ENCODE measurements at regions not wholly inside any gene's neighbourhood (a gene's known extent, or its start where the extent isn't known, plus 50 kb on each side); places are given as distances from the start of the nearest gene placed in this dataset.
"Not testable (repeated sequence)": the region's sequence is repeated elsewhere in the genome, so short reads cannot be mapped to it uniquely, and the experiment has no call there.

DNA sequence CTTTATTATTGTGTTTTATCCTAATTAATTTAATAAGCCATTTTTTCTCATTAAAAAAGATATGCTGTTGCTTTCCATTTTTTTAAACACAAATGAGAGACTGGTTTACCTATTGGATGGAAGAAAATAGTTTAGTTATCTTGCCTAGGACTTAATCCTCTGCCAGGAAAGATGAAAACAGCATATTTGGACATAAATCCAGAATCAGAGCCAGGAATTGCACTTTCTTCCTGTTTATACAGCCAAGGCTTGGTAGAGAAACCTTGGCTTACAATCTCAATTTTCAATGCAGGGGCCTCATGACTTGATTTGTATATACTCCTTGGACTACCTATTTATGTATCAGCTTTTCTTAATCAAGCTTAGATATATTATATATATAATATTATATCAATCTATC, 618.8 kb upstream of the SEMA3D start:
- intact Hi-C loops (cut with DNase I; ENCODE audit: low total_unique reads) = no loop called here
- TF ChIP-seq EP300 (IDR thresholded peaks at IDR 0.05) (no peak), POLR2A (IDR thresholded peaks at IDR 0.05) (no peak), POLR2AphosphoS5 (IDR thresholded peaks at IDR 0.05) (no peak)
- TF ChIP-seq, protein P1, sequence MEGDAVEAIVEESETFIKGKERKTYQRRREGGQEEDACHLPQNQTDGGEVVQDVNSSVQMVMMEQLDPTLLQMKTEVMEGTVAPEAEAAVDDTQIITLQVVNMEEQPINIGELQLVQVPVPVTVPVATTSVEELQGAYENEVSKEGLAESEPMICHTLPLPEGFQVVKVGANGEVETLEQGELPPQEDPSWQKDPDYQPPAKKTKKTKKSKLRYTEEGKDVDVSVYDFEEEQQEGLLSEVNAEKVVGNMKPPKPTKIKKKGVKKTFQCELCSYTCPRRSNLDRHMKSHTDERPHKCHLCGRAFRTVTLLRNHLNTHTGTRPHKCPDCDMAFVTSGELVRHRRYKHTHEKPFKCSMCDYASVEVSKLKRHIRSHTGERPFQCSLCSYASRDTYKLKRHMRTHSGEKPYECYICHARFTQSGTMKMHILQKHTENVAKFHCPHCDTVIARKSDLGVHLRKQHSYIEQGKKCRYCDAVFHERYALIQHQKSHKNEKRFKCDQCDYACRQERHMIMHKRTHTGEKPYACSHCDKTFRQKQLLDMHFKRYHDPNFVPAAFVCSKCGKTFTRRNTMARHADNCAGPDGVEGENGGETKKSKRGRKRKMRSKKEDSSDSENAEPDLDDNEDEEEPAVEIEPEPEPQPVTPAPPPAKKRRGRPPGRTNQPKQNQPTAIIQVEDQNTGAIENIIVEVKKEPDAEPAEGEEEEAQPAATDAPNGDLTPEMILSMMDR (IDR thresholded peaks at IDR 0.05) = no peak
- H3K4me1 ChIP-seq = no peaks in the 10 kb centered on the region
- no peak for DNase-seq
- no peak overlapping the region for H3K4me3 ChIP-seq
- H3K27ac ChIP-seq = no peak overlapping the region
- no peaks in the 10 kb centered on the region for H3K36me3 ChIP-seq
- no peaks in the 10 kb centered on the region for H3K9me3 ChIP-seq
- H3K27me3 ChIP-seq = no peaks in the 10 kb centered on the region

DNA sequence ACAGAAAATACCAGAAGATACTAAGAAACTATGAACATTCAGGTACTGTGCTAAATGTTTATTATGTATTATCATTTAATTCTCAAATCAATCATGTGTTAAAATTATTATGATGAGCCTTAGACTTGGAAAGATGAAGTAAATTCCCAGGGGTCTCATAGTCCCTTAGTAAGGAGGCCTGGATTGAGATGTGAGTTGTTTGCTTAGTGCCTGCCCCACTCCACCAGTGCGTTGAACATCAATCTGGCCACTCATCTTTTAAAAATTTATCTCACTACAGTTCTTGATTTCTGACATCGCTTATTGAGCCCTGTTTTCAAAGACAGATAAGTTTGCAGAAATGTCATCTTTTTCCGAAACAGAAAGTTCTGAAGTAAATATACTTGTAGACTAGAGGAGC, 618.4 kb upstream of the SEMA3D start:
- TF ChIP-seq, protein P1 (IDR thresholded peaks at IDR 0.05) = no peak
- no peak for TF ChIP-seq POLR2AphosphoS5 (IDR thresholded peaks at IDR 0.05)
- TF ChIP-seq POLR2A (IDR thresholded peaks at IDR 0.05) = no peak
- no peak for TF ChIP-seq EP300 (IDR thresholded peaks at IDR 0.05)
- DNase-seq = no peak
- Histone ChIP-seq H3K4me1 (no peaks in the 10 kb centered on the region), H3K4me3 (no peak overlapping the region), H3K27ac (no peak overlapping the region), H3K27me3 (no peaks in the 10 kb centered on the region), H3K9me3 (no peaks in the 10 kb centered on the region), H3K36me3 (no peaks in the 10 kb centered on the region)
- intact Hi-C loops (cut with DNase I; ENCODE audit: low total_unique reads) = no loop called here
- WGBS, 5 donors = 85 to 94% (median 92%) methylated on average over 3 of the region's 3 CpGs

DNA sequence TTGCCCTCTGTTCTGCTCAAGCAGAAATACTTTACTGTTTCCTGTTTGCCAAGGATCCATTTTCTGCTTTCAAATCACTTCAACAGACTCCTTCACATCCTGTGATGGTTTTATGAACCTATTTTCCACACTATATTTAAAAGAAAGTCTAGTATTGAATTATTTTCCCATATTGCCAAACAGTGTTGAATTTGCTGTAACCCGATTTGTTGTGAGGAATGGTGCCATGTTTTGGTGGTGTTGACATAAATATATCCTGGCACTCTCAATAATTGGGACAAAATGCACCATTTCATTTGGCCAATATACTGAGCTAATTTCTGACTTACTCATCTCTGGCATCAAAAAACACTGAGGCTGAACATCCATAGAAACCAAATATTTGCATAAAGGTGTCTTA, 615.4 kb upstream of the SEMA3D start:
- H3K27ac ChIP-seq = no peak overlapping the region
- 73 to 91% (median 87%) methylated on average over 1 of the region's 1 CpG for WGBS, 5 donors
- no peaks in the 10 kb centered on the region for H3K27me3 ChIP-seq
- intact Hi-C loops (cut with DNase I; ENCODE audit: low total_unique reads) = no loop called here
- H3K36me3 ChIP-seq = no peaks in the 10 kb centered on the region
- no peak overlapping the region for H3K4me3 ChIP-seq
- no peak for DNase-seq
- no peaks in the 10 kb centered on the region for H3K4me1 ChIP-seq
- no peak for TF ChIP-seq EP300 (IDR thresholded peaks at IDR 0.05)
- TF ChIP-seq, protein P1 (IDR thresholded peaks at IDR 0.05) = no peak
- no peak for TF ChIP-seq POLR2A (IDR thresholded peaks at IDR 0.05)
- no peak for TF ChIP-seq POLR2AphosphoS5 (IDR thresholded peaks at IDR 0.05)
- no peaks in the 10 kb centered on the region for H3K9me3 ChIP-seq

DNA sequence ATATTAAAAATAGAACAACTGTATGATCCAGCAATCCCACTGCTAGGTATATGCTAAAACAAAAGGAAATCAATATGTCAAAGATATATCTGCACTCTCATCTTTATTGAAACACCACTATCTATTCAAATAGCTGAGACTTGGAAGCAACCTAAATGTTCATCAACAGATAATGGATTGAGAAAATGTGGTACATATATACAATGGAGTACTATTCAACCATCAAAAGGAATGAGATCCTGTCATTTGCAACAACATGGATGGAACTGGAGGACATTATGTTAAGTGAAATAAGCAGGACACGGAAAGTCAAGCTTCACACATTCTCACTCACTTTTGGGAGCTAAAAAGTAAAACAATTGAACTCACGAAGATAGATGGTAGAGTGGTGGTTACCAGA, 610.1 kb upstream of the SEMA3D start:
- TF ChIP-seq EP300 (IDR thresholded peaks at IDR 0.05) (no peak), POLR2A (IDR thresholded peaks at IDR 0.05) (no peak), POLR2AphosphoS5 (IDR thresholded peaks at IDR 0.05) (no peak)
- TF ChIP-seq, protein P1 (IDR thresholded peaks at IDR 0.05) = no peak
- H3K36me3 ChIP-seq = no peaks in the 10 kb centered on the region
- no peak overlapping the region for H3K4me3 ChIP-seq
- no peaks in the 10 kb centered on the region for H3K9me3 ChIP-seq
- no peak for DNase-seq
- no peaks in the 10 kb centered on the region for H3K27me3 ChIP-seq
- no peaks in the 10 kb centered on the region for H3K4me1 ChIP-seq
- intact Hi-C loops (cut with DNase I; ENCODE audit: low total_unique reads) = no loop called here
- WGBS, 5 donors = 84 to 97% (median 92%) methylated on average over 2 of the region's 2 CpGs
- H3K27ac ChIP-seq = no peak overlapping the region

DNA sequence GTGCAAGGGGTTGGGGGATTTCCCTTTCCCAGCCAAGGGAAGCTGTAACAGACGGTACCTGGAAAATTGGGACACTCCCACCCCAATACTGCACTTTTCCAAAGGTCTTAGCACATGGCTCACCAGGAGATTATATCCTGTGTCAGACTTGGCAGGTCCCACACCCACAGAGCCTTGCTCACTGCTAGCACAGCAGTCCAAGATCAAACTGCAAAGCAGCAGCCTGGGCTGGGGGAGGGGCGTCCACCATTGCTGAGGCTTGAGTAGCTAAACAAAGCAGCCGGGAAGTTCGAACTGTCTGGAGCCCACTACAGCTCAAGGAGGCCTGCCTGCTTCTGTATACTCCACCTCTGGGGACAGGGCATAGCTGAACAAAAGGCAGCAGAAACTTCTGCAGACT, 604.2 kb upstream of the SEMA3D start:
- H3K27me3 ChIP-seq; intact Hi-C loops (cut with DNase I; ENCODE audit: low total_unique reads); H3K36me3 ChIP-seq; H3K4me1 ChIP-seq; DNase-seq; H3K4me3 ChIP-seq; H3K27ac ChIP-seq: not testable (repeated sequence)
- WGBS, 5 donors = 75 to 92% (median 87%) methylated on average over 1 to 4 of the region's 4 CpGs
- peaks cover 0 to 12% (median 2%) of the 10 kb centered on the region in 4 donors for H3K9me3 ChIP-seq
